Parathyroid adenoma (tissue), 2 donors: ENCODE measurements at regions not wholly inside any gene's neighbourhood (a gene's known extent, or its start where the extent isn't known, plus 50 kb on each side); places are given as distances from the start of the nearest gene placed in this dataset.

ENCODE experiments used
- H2AFZ ChIP-seq: fragments of 300-600 bp; sonication (generic); one replicate; pipeline ENCODE4 v1.7.0; 2017; ENCODE audit warnings: antibody characterized with exemption, mild to moderate bottlenecking
- H3K27ac ChIP-seq: fragments of 300-600 bp; sonication (generic); one replicate; pipeline ENCODE4 v1.7.0; 2017
- H3K27me3 ChIP-seq: fragments of 300-600 bp; sonication (generic); one replicate; pipeline ENCODE4 v1.7.0; 2017; ENCODE audit warnings: low read length; ENCODE audit not compliant: control insufficient read depth, insufficient read depth
- H3K36me3 ChIP-seq: fragments of 300-600 bp; sonication (generic); one replicate; pipeline ENCODE4 v1.7.0; 2017; ENCODE audit warnings: low read length; ENCODE audit not compliant: control insufficient read depth, insufficient read depth
- H3K4me1 ChIP-seq: fragments of 300-600 bp; sonication (generic); one replicate; pipeline ENCODE4 v1.7.0; 2017; ENCODE audit warnings: control low read depth
- H3K4me2 ChIP-seq: fragments of 300-600 bp; sonication (generic); one replicate; pipeline ENCODE4 v1.7.0; 2017; ENCODE audit warnings: low read length
- H3K4me3 ChIP-seq: fragments of 300-600 bp; sonication (generic); one replicate; pipeline ENCODE4 v1.7.0; 2017; ENCODE audit warnings: low read depth, low read length
- H3K79me2 ChIP-seq: fragments of 300-600 bp; sonication (generic); one replicate; pipeline ENCODE4 v1.7.0; 2017; ENCODE audit warnings: control low read depth
- H3K9ac ChIP-seq: fragments of 300-600 bp; sonication (generic); one replicate; pipeline ENCODE4 v1.7.0; 2017; ENCODE audit warnings: mild to moderate bottlenecking
- H3K9me3 ChIP-seq: fragments of 300-600 bp; sonication (generic); one replicate; pipeline ENCODE4 v1.7.0; 2017; ENCODE audit warnings: low read length; ENCODE audit not compliant: control insufficient read depth
- CTCF ChIP-seq: fragments of 300-600 bp; sonication (generic); IDR thresholded peaks from one replicate; pipeline ENCODE4 v1.7.0; 2017; ENCODE audit warnings: antibody characterized with exemption, mild to moderate bottlenecking
- donor health status: primary hyperparathyroidism.

- no peak for TF ChIP-seq CTCF
- H3K27ac ChIP-seq, result no peak overlapping the region
- no peak overlapping the region for H3K9ac ChIP-seq
- H2AFZ ChIP-seq, result no peak overlapping the region
- H3K27me3 ChIP-seq, result no peaks in the 10 kb centered on the region
- no peaks in the 10 kb centered on the region for H3K36me3 ChIP-seq
- H3K4me2 ChIP-seq, result no peak overlapping the region
- no peak overlapping the region for H3K4me3 ChIP-seq
- H3K79me2 ChIP-seq, result no peaks in the 10 kb centered on the region
- no peaks in the 10 kb centered on the region for H3K4me1 ChIP-seq
- no peaks in the 10 kb centered on the region for H3K9me3 ChIP-seq
These were observed 88.8 kb upstream of the PAK3 start for GRCh38 chrX:111007238-111007637.

DNA sequence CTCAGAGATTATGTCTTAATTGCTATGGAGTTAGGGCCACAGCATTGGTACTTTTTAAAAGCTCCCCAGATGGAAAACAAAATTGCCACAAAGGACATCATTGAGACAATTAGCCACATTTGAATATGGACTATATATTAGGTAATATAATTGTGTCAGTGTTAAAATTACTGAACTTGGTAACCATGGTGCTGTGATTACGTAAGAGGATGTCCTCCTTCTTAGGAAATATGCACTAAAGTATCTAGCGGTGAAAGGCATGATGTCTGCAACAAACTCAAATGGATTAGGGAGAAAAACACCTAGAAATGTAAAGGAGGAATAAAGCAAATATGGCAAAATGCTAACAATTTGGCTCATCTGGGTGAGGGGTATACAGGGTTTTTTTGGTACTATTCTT lies 89.9 kb upstream of the PAK3 start:
- H3K4me3 ChIP-seq, result no peak overlapping the region
- no peak overlapping the region for H3K27ac ChIP-seq
- no peaks in the 10 kb centered on the region for H3K79me2 ChIP-seq
- no peak overlapping the region for H3K9ac ChIP-seq
- H3K27me3 ChIP-seq, result no peaks in the 10 kb centered on the region
- H3K36me3 ChIP-seq, result no peaks in the 10 kb centered on the region
- H3K4me2 ChIP-seq, result no peak overlapping the region
- H3K9me3 ChIP-seq, result no peaks in the 10 kb centered on the region
- no peak for TF ChIP-seq CTCF
- no peak overlapping the region for H2AFZ ChIP-seq
- H3K4me1 ChIP-seq, result no peaks in the 10 kb centered on the region

DNA sequence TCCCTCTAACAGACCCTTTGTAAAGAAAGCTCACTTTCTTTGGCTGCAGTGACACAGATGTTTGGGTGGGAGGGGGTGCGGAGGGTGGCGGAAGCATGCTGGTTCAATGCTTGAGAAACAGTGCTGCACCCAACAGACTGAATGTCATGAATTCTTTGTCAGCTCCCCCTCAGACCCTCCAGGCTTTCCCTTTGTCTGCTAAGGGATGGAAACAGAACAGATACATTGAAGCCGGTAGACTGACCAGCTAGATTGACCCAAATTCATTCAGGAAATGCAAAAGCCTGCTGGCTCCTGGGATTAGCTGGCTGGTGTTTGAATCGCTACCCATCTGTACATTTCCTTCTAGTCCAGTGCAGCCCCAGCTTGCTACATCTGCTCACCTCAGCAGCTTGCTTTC lies 90.8 kb upstream of the PAK3 start:
- no peaks in the 10 kb centered on the region for H3K4me1 ChIP-seq
- TF ChIP-seq CTCF, result no peak
- H3K27ac ChIP-seq, result no peak overlapping the region
- H3K4me3 ChIP-seq, result no peak overlapping the region
- no peak overlapping the region for H2AFZ ChIP-seq
- no peaks in the 10 kb centered on the region for H3K36me3 ChIP-seq
- H3K79me2 ChIP-seq, result no peaks in the 10 kb centered on the region
- no peak overlapping the region for H3K4me2 ChIP-seq
- no peak overlapping the region for H3K9ac ChIP-seq
- H3K9me3 ChIP-seq, result no peaks in the 10 kb centered on the region
- no peaks in the 10 kb centered on the region for H3K27me3 ChIP-seq

DNA sequence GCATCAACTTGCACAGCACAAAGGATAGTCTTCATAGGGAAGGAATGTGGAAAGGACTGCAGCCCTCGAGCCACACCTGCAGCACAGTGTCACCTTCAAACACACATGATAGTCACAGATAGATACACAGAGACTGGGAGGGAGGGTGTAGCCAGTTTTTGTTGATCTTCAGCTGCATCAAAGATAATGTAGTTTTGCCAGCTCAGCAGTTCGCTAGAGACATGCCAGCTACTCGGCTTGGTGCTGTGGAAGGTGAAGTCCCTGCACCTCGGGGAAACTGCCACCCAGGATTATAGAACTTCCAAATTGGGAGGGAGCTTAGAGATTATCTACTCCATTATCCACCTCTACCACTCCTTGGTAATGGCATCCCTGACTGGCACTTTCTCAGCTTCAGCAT lies 92.9 kb upstream of the PAK3 start:
- TF ChIP-seq CTCF, result no peak
- no peaks in the 10 kb centered on the region for H3K36me3 ChIP-seq
- H3K4me3 ChIP-seq, result no peak overlapping the region
- H3K27ac ChIP-seq, result no peak overlapping the region
- H3K4me1 ChIP-seq, result no peaks in the 10 kb centered on the region
- no peaks in the 10 kb centered on the region for H3K9me3 ChIP-seq
- H2AFZ ChIP-seq, result no peak overlapping the region
- H3K4me2 ChIP-seq, result no peak overlapping the region
- H3K27me3 ChIP-seq, result no peaks in the 10 kb centered on the region
- H3K79me2 ChIP-seq, result no peaks in the 10 kb centered on the region
- no peak overlapping the region for H3K9ac ChIP-seq

DNA sequence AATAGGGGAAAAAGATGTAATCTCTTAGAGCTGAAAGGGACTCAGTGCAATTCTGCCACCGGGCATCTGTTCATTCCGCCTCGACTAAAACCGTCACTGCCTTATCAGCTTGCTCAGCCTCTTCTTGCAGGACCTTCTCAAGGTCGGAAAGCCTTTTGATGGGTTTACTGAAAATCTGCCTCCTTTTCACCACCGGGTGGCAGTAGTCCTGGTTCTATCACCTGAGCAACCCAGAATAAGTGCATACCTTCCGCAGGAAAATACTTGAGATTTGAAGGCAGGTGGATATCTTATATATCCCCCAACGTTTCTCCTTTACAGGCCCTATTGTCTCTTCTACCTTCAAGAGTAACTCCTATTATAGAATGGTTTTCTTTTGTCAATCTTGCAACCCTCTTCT lies 103.4 kb upstream of the PAK3 start:
- H3K27me3 ChIP-seq, result no peaks in the 10 kb centered on the region
- no peak overlapping the region for H3K27ac ChIP-seq
- H3K9ac ChIP-seq, result no peak overlapping the region
- H3K4me1 ChIP-seq, result no peaks in the 10 kb centered on the region
- no peaks in the 10 kb centered on the region for H3K36me3 ChIP-seq
- no peaks in the 10 kb centered on the region for H3K79me2 ChIP-seq
- no peak overlapping the region for H2AFZ ChIP-seq
- no peaks in the 10 kb centered on the region for H3K9me3 ChIP-seq
- peak; percentile 15 for TF ChIP-seq CTCF
- no peak overlapping the region for H3K4me3 ChIP-seq
- H3K4me2 ChIP-seq, result no peak overlapping the region
